ENCODE measurements at regions not wholly inside any gene's neighbourhood (a gene's known extent, or its start where the extent isn't known, plus 50 kb on each side); places are given as distances from the start of the nearest gene placed in this dataset.

- Histone ChIP-seq H3K9me3 (no peaks in the 10 kb centered on the region), H3K27me3 (no peaks in the 10 kb centered on the region), H3K36me3 (no peaks in the 10 kb centered on the region), H3K4me3 (no peak overlapping the region), H3K4me1 (ENCODE audit: insufficient read depth) (peaks cover 2% of the 10 kb centered on the region), H3K27ac (no peak overlapping the region)
- no peak for DNase-seq
- TF ChIP-seq POLR2A (IDR thresholded peaks at IDR 0.05) (no peak), EP300 (IDR thresholded peaks at IDR 0.05) (no peak), CTCF (IDR thresholded peaks at IDR 0.05) (no peak)
- 89 to 94% (median 94%) methylated on average over 4 of the region's 4 CpGs for WGBS, 3 donors
- intact Hi-C loops (cut with DNase I), result no loop called here
Measured at GRCh38 chr7:38057829-38058228, 120.2 kb upstream of the STARD3NL start.

- no peaks in the 10 kb centered on the region for H3K36me3 ChIP-seq
- TF ChIP-seq CTCF (IDR thresholded peaks at IDR 0.05), result no peak
- no peak for TF ChIP-seq POLR2A (IDR thresholded peaks at IDR 0.05)
- no peak for TF ChIP-seq EP300 (IDR thresholded peaks at IDR 0.05)
- no peaks in the 10 kb centered on the region for H3K27me3 ChIP-seq
- WGBS, 3 donors, result 74 to 84% (median 77%) methylated on average over 4 of the region's 4 CpGs
- H3K27ac ChIP-seq, result no peak overlapping the region
- intact Hi-C loops (cut with DNase I), result no loop called here
- DNase-seq, result no peak
- no peaks in the 10 kb centered on the region for H3K9me3 ChIP-seq
- H3K4me1 ChIP-seq (ENCODE audit: insufficient read depth), result no peaks in the 10 kb centered on the region
- no peak overlapping the region for H3K4me3 ChIP-seq
Measured at GRCh38 chr7:38060116-38060515, 117.9 kb upstream of the STARD3NL start.

- no peak overlapping the region for H3K27ac ChIP-seq
- H3K4me3 ChIP-seq, result no peak overlapping the region
- no peak for DNase-seq
- TF ChIP-seq EP300 (IDR thresholded peaks at IDR 0.05), result no peak
- no peak for TF ChIP-seq CTCF (IDR thresholded peaks at IDR 0.05)
- no peaks in the 10 kb centered on the region for H3K4me1 ChIP-seq (ENCODE audit: insufficient read depth)
- intact Hi-C loops (cut with DNase I), result no loop called here
- WGBS, 3 donors, result 89 to 93% (median 91%) methylated on average over 1 of the region's 1 CpG
- H3K9me3 ChIP-seq, result no peaks in the 10 kb centered on the region
- no peaks in the 10 kb centered on the region for H3K36me3 ChIP-seq
- H3K27me3 ChIP-seq, result no peaks in the 10 kb centered on the region
Measured at GRCh38 chr7:38060637-38061036, 117.4 kb upstream of the STARD3NL start.

- Histone ChIP-seq H3K4me1 (ENCODE audit: insufficient read depth) (no peaks in the 10 kb centered on the region), H3K27ac (no peak overlapping the region), H3K27me3 (no peaks in the 10 kb centered on the region), H3K36me3 (no peaks in the 10 kb centered on the region), H3K9me3 (no peaks in the 10 kb centered on the region), H3K4me3 (no peak overlapping the region)
- TF ChIP-seq CTCF (IDR thresholded peaks at IDR 0.05) (no peak), EP300 (IDR thresholded peaks at IDR 0.05) (no peak), POLR2A (IDR thresholded peaks at IDR 0.05) (no peak)
- DNase-seq, result no peak
- WGBS, 3 donors, result 13 to 43% (median 22%) methylated on average over 5 of the region's 5 CpGs
- intact Hi-C loops (cut with DNase I), result no loop called here
Measured at GRCh38 chr7:38066391-38066790, 111.7 kb upstream of the STARD3NL start.

GRCh38 chr7:38068461-38068860 lies 109.6 kb upstream of the STARD3NL start:
- no peaks in the 10 kb centered on the region for H3K27me3 ChIP-seq
- H3K27ac ChIP-seq, result no peak overlapping the region
- no peak overlapping the region for H3K4me3 ChIP-seq
- intact Hi-C loops (cut with DNase I), result no loop called here
- WGBS, 3 donors, result 92 to 96% (median 93%) methylated on average over 2 of the region's 2 CpGs
- no peaks in the 10 kb centered on the region for H3K4me1 ChIP-seq (ENCODE audit: insufficient read depth)
- TF ChIP-seq POLR2A (IDR thresholded peaks at IDR 0.05) (no peak), EP300 (IDR thresholded peaks at IDR 0.05) (no peak), CTCF (IDR thresholded peaks at IDR 0.05) (no peak)
- no peaks in the 10 kb centered on the region for H3K9me3 ChIP-seq
- H3K36me3 ChIP-seq, result no peaks in the 10 kb centered on the region
- no peak for DNase-seq

Data from ovary (tissue), 7 donors.